ENCODE measurements at regions not wholly inside any gene's neighbourhood (a gene's known extent, or its start where the extent isn't known, plus 50 kb on each side); places are given as distances from the start of the nearest gene placed in this dataset.

- TF ChIP-seq CTCF (IDR thresholded peaks at IDR 0.05) = no peak
- no peak for TF ChIP-seq POLR2A (IDR thresholded peaks at IDR 0.05)
Observed at GRCh38 chr2:11968521-11968920, 222.1 kb downstream of the LPIN1 start.

Data from tibial nerve (tissue), 3 donors.